Chondrocyte (in vitro differentiated cells): ENCODE measurements at regions not wholly inside any gene's neighbourhood (a gene's known extent, or its start where the extent isn't known, plus 50 kb on each side); places are given as distances from the start of the nearest gene placed in this dataset.

ENCODE experiments used
- DNase-seq: peaks from one replicate; pipeline ENCODE4 v3.0.0; 2021; ENCODE audit warnings: mixed read lengths, low spot score
- H3K27ac Mint-ChIP-seq: one replicate; pipeline ENCODE4 v1.8.0; 2021; ENCODE audit warnings: mild to moderate bottlenecking, moderate library complexity, mixed read lengths; ENCODE audit not compliant: unreplicated experiment
- H3K27me3 Mint-ChIP-seq: 2 replicates; pipeline ENCODE4 v1.8.0; 2021; ENCODE audit warnings: low read depth, mixed read lengths
- H3K36me3 Mint-ChIP-seq: 2 replicates; pipeline ENCODE4 v1.8.0; 2021; ENCODE audit warnings: low read depth, mixed read lengths
- H3K4me1 Mint-ChIP-seq: 2 replicates; pipeline ENCODE4 v1.8.0; 2021; ENCODE audit warnings: low read depth, mild to moderate bottlenecking, mixed read lengths
- H3K4me3 Mint-ChIP-seq: one replicate; pipeline ENCODE4 v1.8.0; 2021; ENCODE audit warnings: mild to moderate bottlenecking, moderate library complexity, mixed read lengths; ENCODE audit not compliant: unreplicated experiment
- H3K9me3 Mint-ChIP-seq: 2 replicates; pipeline ENCODE4 v1.8.0; 2021; ENCODE audit warnings: low read depth, mixed read lengths
- CTCF ChIP-seq: fragments of 200-600 bp; sonication (generic); IDR thresholded peaks from 2 replicates; pipeline ENCODE4 v1.5.0; 2021; ENCODE audit warnings: antibody characterized with exemption, mild to moderate bottlenecking, moderate library complexity

DNA sequence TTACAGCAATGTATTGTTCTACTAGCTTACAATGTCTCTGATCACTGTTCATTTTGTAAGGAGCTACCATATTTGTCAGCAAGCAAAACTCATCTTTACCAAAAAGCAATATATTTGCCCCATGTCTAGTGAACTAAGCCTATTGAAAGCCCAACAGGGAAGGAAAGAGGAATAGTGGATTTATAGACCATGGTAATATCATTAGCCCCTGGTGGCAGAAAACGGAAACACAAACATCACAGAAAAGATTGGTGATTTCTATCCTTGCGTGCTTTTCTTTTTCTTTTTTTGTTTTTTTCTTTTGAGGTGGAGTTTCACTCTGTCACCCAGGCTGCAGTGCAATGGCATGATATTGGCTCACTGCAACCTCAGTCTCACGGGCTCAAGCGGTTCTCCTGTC lies 1562.4 kb upstream of the TMEM132C start:
- no peak for TF ChIP-seq CTCF
- Mint-ChIP-seq H3K27me3 (no peaks in the 10 kb centered on the region), H3K9me3 (peaks cover 18% of the 10 kb centered on the region), H3K4me1 (no peaks in the 10 kb centered on the region), H3K27ac (no peak overlapping the region), H3K36me3 (no peaks in the 10 kb centered on the region), H3K4me3 (no peak overlapping the region)
- no peak for DNase-seq

- H3K4me3 Mint-ChIP-seq = no peak overlapping the region
- H3K27ac Mint-ChIP-seq = no peak overlapping the region
- no peak for DNase-seq
- peaks cover 22% of the 10 kb centered on the region for H3K9me3 Mint-ChIP-seq
- no peaks in the 10 kb centered on the region for H3K27me3 Mint-ChIP-seq
- H3K4me1 Mint-ChIP-seq = no peaks in the 10 kb centered on the region
- H3K36me3 Mint-ChIP-seq = no peaks in the 10 kb centered on the region
- no peak for TF ChIP-seq CTCF
These were observed 1560.7 kb upstream of the TMEM132C start for GRCh38 chr12:126706300-126706699.

- H3K4me1 Mint-ChIP-seq = no peaks in the 10 kb centered on the region
- no peak overlapping the region for H3K27ac Mint-ChIP-seq
- DNase-seq = no peak
- H3K4me3 Mint-ChIP-seq = no peak overlapping the region
- H3K9me3 Mint-ChIP-seq = peaks cover 27% of the 10 kb centered on the region
- no peak for TF ChIP-seq CTCF
- no peaks in the 10 kb centered on the region for H3K36me3 Mint-ChIP-seq
- H3K27me3 Mint-ChIP-seq = no peaks in the 10 kb centered on the region
These were observed 1558.5 kb upstream of the TMEM132C start for GRCh38 chr12:126708492-126708896.

GRCh38 chr12:126718365-126718764 lies 1548.6 kb upstream of the TMEM132C start:
- H3K36me3 Mint-ChIP-seq = no peaks in the 10 kb centered on the region
- DNase-seq = no peak
- H3K9me3 Mint-ChIP-seq = peaks cover 25% of the 10 kb centered on the region
- no peak overlapping the region for H3K27ac Mint-ChIP-seq
- H3K4me1 Mint-ChIP-seq = no peaks in the 10 kb centered on the region
- H3K4me3 Mint-ChIP-seq = no peak overlapping the region
- no peaks in the 10 kb centered on the region for H3K27me3 Mint-ChIP-seq
- TF ChIP-seq CTCF = no peak

DNA sequence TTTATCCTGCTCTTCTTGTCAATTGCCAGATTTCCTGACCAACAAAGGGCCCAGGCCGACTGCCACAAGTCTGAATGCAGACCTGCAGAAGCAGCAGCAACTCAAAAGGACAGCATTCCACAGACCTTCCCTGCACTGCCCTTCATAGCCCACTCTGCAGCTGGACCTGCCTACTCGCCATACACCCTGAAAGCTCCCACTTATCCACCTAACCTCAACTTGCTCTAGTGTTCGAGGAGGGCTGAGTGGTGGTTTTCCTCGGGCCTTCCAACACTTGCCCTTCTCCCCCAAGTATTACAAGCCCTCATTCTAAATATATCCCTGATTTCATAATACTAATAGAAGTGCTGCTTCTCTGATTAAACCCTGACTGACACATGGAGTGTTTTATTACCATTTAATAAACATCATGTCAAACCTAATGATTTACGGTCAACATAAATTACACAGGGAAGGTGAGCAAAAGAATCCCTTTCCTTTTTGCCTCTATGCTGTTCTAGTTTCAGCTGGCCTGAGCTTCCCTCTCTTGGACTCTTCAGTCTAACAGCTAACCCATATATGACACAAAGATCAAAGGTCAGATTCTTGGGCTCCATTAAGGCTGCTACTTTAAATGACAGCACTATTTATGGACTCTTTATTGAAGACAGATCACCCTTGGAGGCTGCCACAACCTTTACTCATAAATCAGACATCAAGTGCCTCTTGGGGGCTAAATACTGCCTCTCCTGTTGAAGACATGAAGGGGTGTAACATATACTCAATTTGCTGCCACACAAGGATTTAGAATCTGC lies 1546.9 kb upstream of the TMEM132C start:
- TF ChIP-seq CTCF = no peak
- Mint-ChIP-seq H3K4me1 (no peaks in the 10 kb centered on the region), H3K27me3 (peaks cover 2% of the 10 kb centered on the region), H3K36me3 (peaks cover 1% of the 10 kb centered on the region), H3K4me3 (no peak overlapping the region), H3K9me3 (peaks cover 35% of the 10 kb centered on the region), H3K27ac (no peak overlapping the region)
- DNase-seq = no peak
